NCI-H1930 (cell line): ENCODE measurements at regions not wholly inside any gene's neighbourhood (a gene's known extent, or its start where the extent isn't known, plus 50 kb on each side); places are given as distances from the start of the nearest gene placed in this dataset.
"Not testable (repeated sequence)": the region's sequence is repeated elsewhere in the genome, so short reads cannot be mapped to it uniquely, and the experiment has no call there.

Source experiments
- DNase-seq, 2 experiments: peaks; one replicate each; lab custom pipeline; 2025; lab: John Stamatoyannopoulos, UW

DNA sequence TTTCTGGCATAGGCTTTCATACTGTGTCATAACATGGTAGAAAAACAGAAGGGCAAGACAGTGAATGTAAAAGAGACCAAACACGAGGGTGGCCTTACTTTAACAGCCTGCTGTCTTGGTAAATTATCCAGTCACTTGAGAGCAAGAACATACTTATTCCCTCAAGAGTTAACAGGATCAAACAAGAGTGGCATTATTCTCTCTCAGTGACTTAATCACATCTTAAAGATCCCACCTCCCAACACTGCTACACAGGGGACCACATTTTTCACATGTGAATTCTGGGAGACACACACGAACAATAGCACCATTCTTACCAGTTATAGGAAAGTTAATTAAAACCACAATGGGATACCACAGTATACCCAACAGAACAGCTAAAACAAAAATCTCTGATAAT, 898.0 kb upstream of the C9orf72 start:
- no peak for DNase-seq

DNA sequence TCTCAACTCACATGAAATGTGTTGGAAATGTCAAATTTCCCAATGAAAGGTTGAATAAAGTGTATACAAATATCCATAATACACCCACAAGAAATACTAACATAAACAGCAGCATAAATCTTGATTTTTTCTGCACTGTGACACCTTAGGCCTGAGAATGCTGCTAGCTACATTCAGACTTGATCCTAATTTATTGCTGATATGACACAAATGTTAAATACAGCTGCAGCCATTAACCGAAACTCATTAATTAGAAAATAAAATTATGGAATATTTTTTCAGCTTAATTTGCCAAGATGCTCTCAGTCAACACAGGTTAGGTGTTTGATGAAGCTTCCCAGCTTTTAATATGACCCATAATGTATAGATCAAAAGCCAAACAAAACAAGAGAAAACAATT, 914.3 kb upstream of the C9orf72 start:
- no peak for DNase-seq

GRCh38 chr9:28491121-28491520, 917.8 kb upstream of the C9orf72 start:
- DNase-seq: no peak

GRCh38 chr9:28498168-28498567, 924.9 kb upstream of the C9orf72 start:
- DNase-seq: not testable (repeated sequence)

- DNase-seq: no peak
Measured at GRCh38 chr9:28502189-28502588, 928.9 kb upstream of the C9orf72 start.

- no peak for DNase-seq
Measured at GRCh38 chr9:28502741-28503140, 929.5 kb upstream of the C9orf72 start.

GRCh38 chr9:28503573-28503972, 930.3 kb upstream of the C9orf72 start:
- no peak for DNase-seq

- no peak for DNase-seq
Measured at GRCh38 chr9:28518439-28518838, 945.2 kb upstream of the C9orf72 start.

DNA sequence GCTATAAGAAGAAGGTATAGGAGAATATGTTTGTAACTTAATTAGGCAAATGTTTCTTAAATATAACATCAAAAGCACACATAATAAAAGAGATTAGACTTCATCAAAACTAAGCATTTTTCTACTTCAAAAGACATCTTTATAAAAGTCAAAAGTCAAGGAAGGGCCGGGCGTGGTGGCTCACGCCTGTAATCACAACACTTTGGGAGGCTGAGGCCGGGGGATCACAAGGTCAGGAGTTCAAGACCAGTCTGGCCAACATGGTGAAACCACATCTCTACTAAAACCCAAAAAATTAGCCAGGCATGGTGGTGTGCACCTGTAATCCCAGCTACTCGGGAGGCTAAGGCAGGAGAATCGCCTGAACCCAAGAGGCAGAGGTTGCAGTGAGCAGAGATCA, 951.0 kb upstream of the C9orf72 start:
- not testable (repeated sequence) for DNase-seq

GRCh38 chr9:28528049-28528448, 954.8 kb upstream of the C9orf72 start:
- no peak for DNase-seq

- no peak for DNase-seq
Measured at GRCh38 chr9:28538132-28538531, 964.9 kb upstream of the C9orf72 start.

DNA sequence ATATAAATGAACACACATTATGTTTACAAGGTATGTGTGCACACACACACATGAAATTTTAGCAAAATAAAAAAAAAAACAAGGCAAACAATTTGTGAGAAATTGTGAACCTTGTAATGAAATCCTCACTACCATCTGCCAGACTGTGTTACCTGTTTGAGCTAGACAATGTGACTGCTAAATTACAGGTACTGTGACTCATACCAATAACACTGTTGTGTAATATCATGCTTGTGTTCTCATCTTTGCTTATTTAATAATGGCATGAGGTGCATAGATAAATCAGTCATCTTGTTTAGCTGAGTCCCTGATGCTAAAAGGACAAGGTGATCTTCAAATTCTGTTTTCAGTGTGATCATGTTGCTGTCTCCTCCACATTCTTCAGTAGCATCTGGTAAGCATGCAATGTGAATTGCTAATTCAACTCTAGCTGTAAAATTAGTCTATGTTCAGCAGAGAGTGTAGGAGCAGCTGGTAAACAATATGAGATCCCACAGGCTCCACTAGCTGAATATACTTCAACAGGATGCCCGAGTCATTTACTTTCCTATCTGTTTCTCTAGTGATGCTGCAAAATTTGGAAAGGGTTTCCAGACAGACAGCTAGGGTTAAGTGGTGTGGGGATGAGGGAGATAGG, 966.3 kb upstream of the C9orf72 start:
- DNase-seq: peak; percentile 13 to 58

- DNase-seq: no peak
Measured at GRCh38 chr9:28542928-28543327, 969.6 kb upstream of the C9orf72 start.

GRCh38 chr9:28547527-28547926, 974.2 kb upstream of the C9orf72 start:
- no peak for DNase-seq

GRCh38 chr9:28563291-28563934, 990.1 kb upstream of the C9orf72 start:
- no peak for DNase-seq

DNA sequence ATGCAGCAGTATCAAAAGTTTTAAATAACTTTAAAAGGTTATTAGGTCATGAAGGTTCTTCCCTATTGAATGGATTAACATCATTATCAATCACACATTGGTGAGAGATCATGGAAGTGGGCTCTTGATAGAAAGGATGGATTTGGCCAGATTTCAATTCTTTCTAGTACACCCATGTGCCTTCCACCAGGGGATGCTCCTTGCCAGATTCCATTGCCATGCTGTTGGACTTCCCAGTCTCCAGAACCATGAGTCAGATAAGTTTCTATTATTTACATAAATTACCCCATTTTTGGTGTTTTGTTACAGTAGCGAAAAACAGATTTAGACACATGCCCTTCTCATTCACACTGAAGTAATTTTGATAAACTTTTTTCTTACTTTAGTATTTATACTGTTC, 1010.6 kb upstream of the C9orf72 start:
- DNase-seq: no peak

DNA sequence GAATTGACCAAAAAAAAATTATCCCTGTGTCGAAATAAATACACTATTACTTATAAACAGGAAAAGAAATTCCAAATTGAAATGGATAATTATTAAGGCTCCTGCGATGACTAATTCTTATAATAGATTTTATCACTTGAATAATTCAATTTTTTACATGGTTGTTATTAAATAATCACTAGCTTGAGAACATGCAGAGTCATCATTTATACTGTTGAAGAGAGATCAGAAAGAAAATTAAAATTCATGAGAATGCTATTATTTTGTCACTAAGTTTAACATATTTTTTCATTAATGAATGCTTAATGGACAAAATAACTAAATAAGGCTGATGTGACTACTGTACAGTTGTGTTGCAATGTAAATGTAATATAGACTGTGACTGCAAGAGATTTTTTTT, 1011.3 kb upstream of the C9orf72 start:
- no peak for DNase-seq

GRCh38 chr9:28587052-28587451, 1013.8 kb upstream of the C9orf72 start:
- DNase-seq: no peak

GRCh38 chr9:28598408-28598807, 1025.1 kb upstream of the C9orf72 start:
- no peak for DNase-seq

GRCh38 chr9:28600226-28600625, 1026.9 kb upstream of the C9orf72 start:
- DNase-seq: no peak

DNA sequence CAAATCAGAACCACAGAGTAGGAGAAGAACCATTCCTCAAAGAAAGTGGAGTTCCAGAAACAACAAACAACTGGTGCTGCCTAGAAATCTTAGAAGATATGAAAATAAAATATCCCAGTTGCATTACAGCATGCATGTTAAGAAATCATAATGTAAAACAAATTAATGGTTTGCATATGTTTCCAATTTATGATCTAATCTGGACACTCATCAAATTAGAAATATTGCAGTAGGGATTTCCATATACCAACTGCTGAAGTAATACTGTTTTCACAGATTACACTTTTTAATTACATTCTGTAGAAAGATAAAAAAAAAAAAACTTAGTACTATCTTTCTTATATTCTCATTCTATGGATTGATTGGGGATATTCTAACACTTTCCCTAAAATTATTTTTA, 1034.6 kb upstream of the C9orf72 start:
- no peak for DNase-seq

DNA sequence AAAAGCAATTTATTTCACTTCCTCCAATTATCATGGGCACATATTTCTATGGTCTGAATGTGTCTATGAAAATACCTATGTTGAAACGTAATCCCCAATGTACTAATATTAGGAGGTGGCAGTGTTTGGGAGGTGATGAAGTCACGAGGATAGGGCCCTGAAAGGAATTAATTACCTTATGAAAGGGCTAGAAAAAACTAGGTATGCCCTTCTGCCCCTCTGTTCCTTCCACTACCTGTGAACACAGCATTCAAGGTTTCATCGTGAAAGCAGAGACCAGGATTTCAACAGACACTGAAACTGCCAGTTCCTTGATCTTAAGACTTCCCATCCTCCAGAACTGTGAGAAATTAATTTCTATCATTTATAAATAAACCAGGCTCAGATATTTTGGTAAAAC, 1037.1 kb upstream of the C9orf72 start:
- DNase-seq: no peak

GRCh38 chr9:28616310-28616709, 1043.0 kb upstream of the C9orf72 start:
- DNase-seq: no peak

- no peak for DNase-seq
Measured at GRCh38 chr9:28620011-28620410, 1046.7 kb upstream of the C9orf72 start.
